Esophagus squamous epithelium (tissue), 4 donors: ENCODE measurements at regions not wholly inside any gene's neighbourhood (a gene's known extent, or its start where the extent isn't known, plus 50 kb on each side); places are given as distances from the start of the nearest gene placed in this dataset.

Experiments
- POLR2A ChIP-seq, 4 donors: fragments of 450-650 bp; IDR thresholded peaks; one replicate each; pipeline ENCODE4 v1.6.1; 2017; ENCODE audit warnings: antibody characterized with exemption in 4 of 4, mild to moderate bottlenecking in 4 of 4, moderate library complexity in 3 of 4
- TF ChIP-seq, protein P1 (sequence below), 6 experiments: fragments of 450-650 bp in 4 of 6; fragments of 200-600 bp in 2 of 6; sonication (generic) in 2 of 6; IDR thresholded peaks; one replicate each; pipeline ENCODE4 v1.5.1; 2016 to 2019; ENCODE audit warnings: antibody characterized with exemption in 6 of 6, mild to moderate bottlenecking in 4 of 6, moderate library complexity in 4 of 6

DNA sequence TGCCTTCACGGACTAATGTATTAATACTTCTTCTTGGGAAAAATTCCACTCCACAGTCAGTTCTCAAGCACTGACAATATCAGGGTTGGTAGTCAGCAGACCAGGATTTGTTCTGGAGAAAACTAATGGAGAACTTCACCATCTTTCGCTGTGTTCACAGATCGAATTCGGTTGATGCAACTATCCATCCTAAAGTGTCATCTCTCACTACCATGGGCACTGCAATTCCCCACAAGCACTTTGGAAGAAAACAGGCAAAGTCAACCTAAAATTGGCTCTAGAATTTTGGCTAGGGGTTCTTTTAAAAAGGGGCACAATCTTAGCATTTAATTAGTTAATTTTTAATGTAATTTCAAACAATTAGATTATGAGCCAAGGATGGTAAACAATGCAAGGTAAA lies 164.4 kb downstream of the HGF start:
- TF ChIP-seq, protein P1, sequence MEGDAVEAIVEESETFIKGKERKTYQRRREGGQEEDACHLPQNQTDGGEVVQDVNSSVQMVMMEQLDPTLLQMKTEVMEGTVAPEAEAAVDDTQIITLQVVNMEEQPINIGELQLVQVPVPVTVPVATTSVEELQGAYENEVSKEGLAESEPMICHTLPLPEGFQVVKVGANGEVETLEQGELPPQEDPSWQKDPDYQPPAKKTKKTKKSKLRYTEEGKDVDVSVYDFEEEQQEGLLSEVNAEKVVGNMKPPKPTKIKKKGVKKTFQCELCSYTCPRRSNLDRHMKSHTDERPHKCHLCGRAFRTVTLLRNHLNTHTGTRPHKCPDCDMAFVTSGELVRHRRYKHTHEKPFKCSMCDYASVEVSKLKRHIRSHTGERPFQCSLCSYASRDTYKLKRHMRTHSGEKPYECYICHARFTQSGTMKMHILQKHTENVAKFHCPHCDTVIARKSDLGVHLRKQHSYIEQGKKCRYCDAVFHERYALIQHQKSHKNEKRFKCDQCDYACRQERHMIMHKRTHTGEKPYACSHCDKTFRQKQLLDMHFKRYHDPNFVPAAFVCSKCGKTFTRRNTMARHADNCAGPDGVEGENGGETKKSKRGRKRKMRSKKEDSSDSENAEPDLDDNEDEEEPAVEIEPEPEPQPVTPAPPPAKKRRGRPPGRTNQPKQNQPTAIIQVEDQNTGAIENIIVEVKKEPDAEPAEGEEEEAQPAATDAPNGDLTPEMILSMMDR (IDR thresholded peaks at IDR 0.05): no peak
- no peak for TF ChIP-seq POLR2A (IDR thresholded peaks at IDR 0.05)
